ENCODE measurements at regions not wholly inside any gene's neighbourhood (a gene's known extent, or its start where the extent isn't known, plus 50 kb on each side); places are given as distances from the start of the nearest gene placed in this dataset.

GRCh38 chr12:93297032-93297431 lies 80.7 kb upstream of the NUDT4 start:
- BruUV-seq (replicated peaks): no TSS peak
- no peak overlapping the region for H3K18ac ChIP-seq (ENCODE audit: low read depth, low read length)
- H2BK120ac ChIP-seq (ENCODE audit: low read depth, low read length): no peak overlapping the region
- H4K5ac ChIP-seq (ENCODE audit: low read depth, low read length): no peak overlapping the region
- H3K4ac ChIP-seq (ENCODE audit: low read depth, low read length): no peak overlapping the region
- H3K23ac ChIP-seq (ENCODE audit: low read depth, low read length): no peak overlapping the region
- dilution Hi-C loops (cut with HindIII; ENCODE audit: low sequenced_read_pairs, unreplicated experiment) (no loop called here), intact Hi-C loops (cut with micrococcal nuclease) (no loop called here), in situ Hi-C loops (cut with MboI; ENCODE audit: low sequenced_read_pairs) (no loop called here)
- H3K56ac ChIP-seq (ENCODE audit: extremely low read depth, insufficient read depth, low read length): no peak overlapping the region
- H3K14ac ChIP-seq (replicated peaks; ENCODE audit: low read depth, low read length): no peak overlapping the region
- H2BK20ac ChIP-seq (ENCODE audit: low read depth, low read length): no peak overlapping the region
- no peak overlapping the region for H3K4me2 ChIP-seq (ENCODE audit: low read depth, low read length)
- H4K91ac ChIP-seq (ENCODE audit: insufficient read depth, low read depth, low read length): no peak overlapping the region
- ATAC-seq (ENCODE audit: low read depth) (no peak), DNase-seq (no peak)
- POLR2A ChIA-PET (ENCODE audit: unreplicated experiment): no interaction called here
- no peak for TF ChIP-seq MAZ (IDR thresholded peaks at IDR 0.05; ENCODE audit: borderline replicate concordance, low read depth, low read length)
- no peak for TF ChIP-seq BHLHE40 (IDR thresholded peaks at IDR 0.05; ENCODE audit: low read depth, low read length)
- TF ChIP-seq RCOR1 (IDR thresholded peaks at IDR 0.05; ENCODE audit: insufficient replicate concordance, low read length): no peak
- TF ChIP-seq CEBPB (IDR thresholded peaks at IDR 0.05; ENCODE audit: low read depth, low read length): no peak
- TF ChIP-seq POLR2A (IDR thresholded peaks at IDR 0.05; ENCODE audit: low read depth, low read length): no peak
- TF ChIP-seq, protein P1, sequence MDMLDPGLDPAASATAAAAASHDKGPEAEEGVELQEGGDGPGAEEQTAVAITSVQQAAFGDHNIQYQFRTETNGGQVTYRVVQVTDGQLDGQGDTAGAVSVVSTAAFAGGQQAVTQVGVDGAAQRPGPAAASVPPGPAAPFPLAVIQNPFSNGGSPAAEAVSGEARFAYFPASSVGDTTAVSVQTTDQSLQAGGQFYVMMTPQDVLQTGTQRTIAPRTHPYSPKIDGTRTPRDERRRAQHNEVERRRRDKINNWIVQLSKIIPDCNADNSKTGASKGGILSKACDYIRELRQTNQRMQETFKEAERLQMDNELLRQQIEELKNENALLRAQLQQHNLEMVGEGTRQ (IDR thresholded peaks at IDR 0.05; ENCODE audit: low read depth, low read length): no peak
- no peak for TF ChIP-seq MXI1 (IDR thresholded peaks at IDR 0.05; ENCODE audit: borderline replicate concordance, low read depth, low read length)
- TF ChIP-seq MAFK (IDR thresholded peaks at IDR 0.05; ENCODE audit: low read depth, low read length): no peak
- TF ChIP-seq CHD1 (IDR thresholded peaks at IDR 0.05; ENCODE audit: low read depth, low read length): no peak
- TF ChIP-seq RAD21 (IDR thresholded peaks at IDR 0.05; ENCODE audit: low read length): no peak
- TF ChIP-seq SMC3 (IDR thresholded peaks at IDR 0.05; ENCODE audit: low read depth, low read length): no peak
- no peak for TF ChIP-seq RFX5 (IDR thresholded peaks at IDR 0.05; ENCODE audit: low read depth, low read length)
- TF ChIP-seq CTCF (conservative IDR thresholded peaks at IDR 0.05; ENCODE audit: low read depth, low read length): no peak
- no peak for TF ChIP-seq ELK1 (IDR thresholded peaks at IDR 0.05; ENCODE audit: borderline replicate concordance, low read depth, low read length)
- TF ChIP-seq NFE2L2 (IDR thresholded peaks at IDR 0.05; ENCODE audit: low read depth, low read length): no peak
- TF ChIP-seq FOS (IDR thresholded peaks at IDR 0.05; ENCODE audit: low read depth, low read length): no peak
- H4K8ac ChIP-seq (ENCODE audit: low read depth in 2 of 2, low read length in 2 of 2): no peak overlapping the region
- H3K36me3 ChIP-seq (ENCODE audit: control insufficient read depth, insufficient read depth, low read length): no peaks in the 10 kb centered on the region
- H3K4me1 ChIP-seq (ENCODE audit: control insufficient read depth, insufficient read depth, low read length): no peaks in the 10 kb centered on the region
- H3K9ac ChIP-seq (ENCODE audit: low read depth, low read length): no peak overlapping the region
- H3K4me3 ChIP-seq (ENCODE audit: insufficient read depth, low read depth, low read length): no peak overlapping the region
- no peak overlapping the region for H2BK15ac ChIP-seq (ENCODE audit: low read depth, low read length)
- no peak overlapping the region for H2AK5ac ChIP-seq (ENCODE audit: low read depth, low read length)
- no peak overlapping the region for H2AK9ac ChIP-seq (replicated peaks; ENCODE audit: low read depth, low read length, poor library complexity)
- H3K9me3 ChIP-seq (ENCODE audit: control insufficient read depth, insufficient read depth, low read length): no peaks in the 10 kb centered on the region
- no peaks in the 10 kb centered on the region for H3K27me3 ChIP-seq (ENCODE audit: control insufficient read depth, insufficient read depth, low read length)
- CTCF ChIA-PET: interaction anchor here (0.6 kb wide), 1 partner anchor 20 kb away, joined by 3 read pairs; no protein-coding TSS in a partner anchor
- H3K9me1 ChIP-seq (ENCODE audit: insufficient read depth, low read length): no peaks in the 10 kb centered on the region
- no peaks in the 10 kb centered on the region for H4K20me1 ChIP-seq (ENCODE audit: insufficient read depth, low read length)
- H2BK5ac ChIP-seq (ENCODE audit: low read depth, low read length, poor library complexity, severe bottlenecking): no peak overlapping the region
- H3K27ac ChIP-seq (ENCODE audit: insufficient read depth, low read length): no peak overlapping the region
- no CpG with 5 or more reads among the region's 3 CpGs for WGBS, 2 experiments (ENCODE audit: extremely low coverage in 2 of 2, insufficient read length in 1 of 2)
- H2AFZ ChIP-seq (replicated peaks; ENCODE audit: low read length, poor library complexity): no peak overlapping the region
- H3K79me1 ChIP-seq (ENCODE audit: low read depth in 1 of 2, low read length in 2 of 2): no peaks in the 10 kb centered on the region

Data from IMR-90 (cell line).